IMR-90 (cell line): ENCODE measurements at regions not wholly inside any gene's neighbourhood (a gene's known extent, or its start where the extent isn't known, plus 50 kb on each side); places are given as distances from the start of the nearest gene placed in this dataset.

Source experiments
- BHLHE40 ChIP-seq: fragments of 150-350 bp; IDR thresholded peaks from 2 replicates; pipeline ENCODE4 v1.6.1; 2016; ENCODE audit warnings: mild to moderate bottlenecking, low read depth, low read length
- CEBPB ChIP-seq: IDR thresholded peaks from 2 replicates; pipeline ENCODE4 v1.6.1; 2012; ENCODE audit warnings: low read depth, low read length, improper control_type of control experiment
- CHD1 ChIP-seq: IDR thresholded peaks from 2 replicates; pipeline ENCODE4 v1.6.1; 2012; ENCODE audit warnings: low read depth, low read length, improper control_type of control experiment
- CTCF ChIP-seq: conservative IDR thresholded peaks from 2 replicates; pipeline ENCODE4 v1.5.1; 2012; ENCODE audit warnings: mild to moderate bottlenecking, low read depth, low read length, improper control_type of control experiment
- ELK1 ChIP-seq: fragments of 150-350 bp; IDR thresholded peaks from 2 replicates; pipeline ENCODE4 v1.6.1; 2016; ENCODE audit warnings: low read depth, mild to moderate bottlenecking, low read length, moderate library complexity, borderline replicate concordance
- FOS ChIP-seq: fragments of 150-350 bp; IDR thresholded peaks from 2 replicates; pipeline ENCODE4 v1.6.1; 2016; ENCODE audit warnings: low read depth, low read length
- MAFK ChIP-seq: IDR thresholded peaks from 2 replicates; pipeline ENCODE4 v1.6.1; 2012; ENCODE audit warnings: low read depth, low read length, improper control_type of control experiment
- NFE2L2 ChIP-seq: fragments of 150-350 bp; IDR thresholded peaks from 2 replicates; pipeline ENCODE4 v1.6.1; 2016; ENCODE audit warnings: low read depth, mild to moderate bottlenecking, low read length
- POLR2A ChIP-seq: IDR thresholded peaks from 2 replicates; pipeline ENCODE4 v1.6.1; 2012; ENCODE audit warnings: mild to moderate bottlenecking, low read depth, low read length
- RAD21 ChIP-seq: IDR thresholded peaks from 2 replicates; pipeline ENCODE4 v1.6.1; 2012; ENCODE audit warnings: low read length, improper control_type of control experiment
- RCOR1 ChIP-seq: IDR thresholded peaks from 2 replicates; pipeline ENCODE4 v1.6.1; 2012; ENCODE audit warnings: mild to moderate bottlenecking, low read length, improper control_type of control experiment; ENCODE audit not compliant: insufficient replicate concordance
- SMC3 ChIP-seq: fragments of 150-350 bp; IDR thresholded peaks from 2 replicates; pipeline ENCODE4 v1.6.1; 2016; ENCODE audit warnings: low read depth, mild to moderate bottlenecking, antibody characterized with exemption, low read length, moderate library complexity
- USF2 ChIP-seq: fragments of 150-350 bp; IDR thresholded peaks from 2 replicates; pipeline ENCODE4 v1.6.1; 2017; ENCODE audit warnings: mild to moderate bottlenecking, antibody characterized with exemption, low read length, low read depth

DNA sequence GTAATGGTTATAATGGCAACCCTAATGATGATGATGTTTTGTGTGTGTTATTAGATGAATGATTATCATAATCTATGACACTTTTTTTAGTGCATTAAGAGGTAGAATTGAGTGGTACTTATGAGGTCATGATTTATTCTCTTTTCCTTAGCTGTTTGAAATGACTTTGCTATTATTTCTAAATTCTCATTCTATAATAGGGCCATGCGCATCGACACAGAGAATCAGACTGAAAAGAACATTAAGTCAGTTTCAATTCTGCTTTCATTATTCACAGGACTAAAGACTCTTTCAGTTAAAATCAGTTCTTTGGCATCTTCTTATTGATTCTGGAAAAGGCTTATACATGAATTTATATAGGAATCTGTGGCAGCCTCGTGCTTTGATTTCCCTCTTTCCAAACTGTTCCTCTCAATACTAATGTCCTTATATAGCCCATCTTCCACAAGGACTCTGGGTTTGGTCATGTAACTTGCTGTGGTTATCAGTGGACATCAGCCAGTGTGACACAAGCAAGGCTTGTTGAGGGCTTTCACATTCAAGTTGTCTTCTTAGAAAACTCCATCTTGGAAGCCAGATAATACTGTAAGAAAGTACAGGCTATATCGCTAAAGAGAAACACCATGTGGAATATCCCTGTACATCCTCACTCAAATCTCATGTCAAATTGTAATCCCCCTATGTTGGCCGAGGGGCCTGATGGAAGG lies 140.3 kb upstream of the CHD1 start:
- TF ChIP-seq CTCF, result no peak
- TF ChIP-seq FOS, result no peak
- TF ChIP-seq CHD1, result no peak
- no peak for TF ChIP-seq RCOR1
- TF ChIP-seq POLR2A, result no peak
- TF ChIP-seq RAD21, result no peak
- TF ChIP-seq SMC3, result no peak
- no peak for TF ChIP-seq USF2
- no peak for TF ChIP-seq NFE2L2
- TF ChIP-seq ELK1, result no peak
- no peak for TF ChIP-seq CEBPB
- no peak for TF ChIP-seq MAFK
- no peak for TF ChIP-seq BHLHE40
